Superior temporal gyrus (tissue), 1 donor: ENCODE measurements at regions not wholly inside any gene's neighbourhood (a gene's known extent, or its start where the extent isn't known, plus 50 kb on each side); places are given as distances from the start of the nearest gene placed in this dataset.
"Not testable (repeated sequence)": the region's sequence is repeated elsewhere in the genome, so short reads cannot be mapped to it uniquely, and the experiment has no call there.

Experiments used
- DNase-seq: peaks from one replicate; pipeline ENCODE4 v3.0.0-alpha.2; 2016; ENCODE audit errors: extremely low spot score

DNA sequence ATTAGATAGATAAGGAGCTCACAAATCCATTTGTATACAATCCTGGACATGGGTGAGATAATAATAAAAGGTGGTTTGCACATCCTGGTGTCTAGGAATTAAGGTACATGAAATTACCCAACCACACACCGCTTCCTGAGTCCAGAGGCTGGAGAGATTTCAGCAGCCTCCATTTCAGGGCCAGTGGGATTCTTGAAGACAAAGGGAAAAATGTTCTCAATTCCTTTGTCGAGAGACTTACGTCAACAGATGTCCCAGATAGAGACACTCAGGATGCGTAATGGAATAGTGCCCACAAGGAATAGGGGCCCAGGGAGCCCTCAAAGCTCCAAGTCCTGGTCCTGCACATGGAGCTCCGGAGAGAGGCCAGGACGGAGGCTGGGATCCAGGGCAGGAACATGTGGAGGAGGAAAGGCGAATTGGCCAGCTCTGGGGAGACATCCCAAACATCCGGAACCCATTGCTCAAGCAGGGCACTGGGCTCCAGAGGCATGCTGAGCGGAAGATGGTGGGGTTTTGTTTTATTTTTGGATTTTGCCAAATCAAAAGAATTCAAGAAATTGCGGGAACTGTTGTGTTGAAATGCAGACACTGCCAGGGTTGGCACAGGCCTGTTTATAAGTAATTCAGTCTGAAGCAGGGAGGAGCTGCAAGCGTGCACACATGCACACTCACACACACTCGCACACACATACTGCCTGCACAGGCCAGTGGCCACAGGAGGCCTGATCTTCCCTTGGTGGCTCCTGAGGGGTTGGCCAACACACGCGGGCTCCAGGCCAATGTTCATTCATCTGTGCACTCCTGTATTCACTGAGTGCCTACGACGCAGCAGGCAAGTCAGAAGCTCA is 97.2 kb downstream of the NOG start:
- no peak for DNase-seq

DNA sequence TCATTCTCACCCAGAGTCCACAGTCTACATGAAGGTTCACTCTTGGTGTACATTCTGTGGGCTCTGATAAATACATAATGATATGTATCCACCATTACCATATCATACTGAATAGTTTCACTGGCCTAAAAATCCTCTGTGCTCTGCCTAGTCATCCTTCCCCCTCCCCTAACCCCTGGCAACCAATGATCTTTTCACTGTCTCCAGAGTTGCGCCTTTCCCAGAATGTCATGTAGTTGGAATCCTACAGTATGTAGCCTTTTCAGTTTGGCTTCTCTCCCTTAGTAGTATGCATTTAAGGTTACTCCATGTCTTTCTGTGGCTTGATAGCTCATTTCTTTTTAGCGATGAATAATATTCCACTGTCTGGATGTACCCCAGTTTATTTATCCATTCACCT is 101.3 kb downstream of the NOG start:
- no peak for DNase-seq

DNA sequence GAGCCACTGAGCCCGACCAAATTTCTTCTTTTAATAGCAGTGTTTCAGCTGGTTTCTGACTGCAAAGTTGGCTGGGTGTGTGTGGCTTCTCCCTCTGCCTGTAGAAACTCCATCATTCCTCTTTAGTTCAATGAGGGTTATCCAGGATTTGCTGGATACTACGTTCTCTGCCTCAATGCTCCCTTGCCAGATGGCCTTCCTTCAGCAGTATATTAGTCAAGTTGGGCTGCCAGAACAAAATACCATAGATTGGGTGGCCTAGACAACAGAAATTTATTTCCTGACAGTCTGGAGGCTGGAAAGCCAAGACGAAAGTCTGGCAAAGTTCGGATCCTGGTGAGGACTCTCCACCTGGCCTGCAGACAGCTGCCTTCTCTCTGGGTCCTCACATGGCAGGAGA is 103.7 kb downstream of the NOG start:
- no peak for DNase-seq

DNA sequence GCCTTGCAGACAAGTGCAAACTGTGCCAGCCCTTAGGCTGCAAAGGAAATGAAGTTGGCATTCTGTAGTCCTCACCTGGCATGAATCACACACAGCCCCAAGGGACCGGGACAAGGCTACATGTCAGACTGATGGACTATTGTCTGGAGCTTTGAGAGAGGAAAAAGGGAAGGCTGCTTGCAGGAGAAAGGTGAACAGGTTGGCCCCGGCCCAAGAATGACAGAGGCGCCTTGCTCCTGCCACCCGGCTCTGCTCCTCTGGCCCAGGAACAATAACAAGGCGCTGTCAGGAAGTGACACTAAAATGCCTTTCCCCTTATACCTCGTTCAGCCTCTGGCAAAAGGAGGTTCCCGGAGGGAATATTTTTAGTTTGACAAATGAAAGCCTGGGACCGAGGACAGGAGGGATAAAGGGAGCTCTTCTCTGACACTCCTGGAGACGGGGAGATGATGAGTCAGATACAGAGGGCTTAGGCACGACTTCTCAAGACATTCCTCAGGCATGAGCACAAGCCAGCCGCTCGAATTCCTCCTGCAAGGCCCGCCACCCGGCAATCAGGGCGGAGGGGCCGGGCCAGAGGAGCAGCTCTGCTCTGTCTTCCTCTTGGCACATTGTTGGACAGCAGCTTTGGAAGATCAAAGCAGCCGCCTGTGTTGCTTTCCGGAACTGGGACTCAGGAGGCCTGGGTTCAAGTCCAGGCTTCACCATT is 105.8 kb downstream of the NOG start:
- no peak for DNase-seq

DNA sequence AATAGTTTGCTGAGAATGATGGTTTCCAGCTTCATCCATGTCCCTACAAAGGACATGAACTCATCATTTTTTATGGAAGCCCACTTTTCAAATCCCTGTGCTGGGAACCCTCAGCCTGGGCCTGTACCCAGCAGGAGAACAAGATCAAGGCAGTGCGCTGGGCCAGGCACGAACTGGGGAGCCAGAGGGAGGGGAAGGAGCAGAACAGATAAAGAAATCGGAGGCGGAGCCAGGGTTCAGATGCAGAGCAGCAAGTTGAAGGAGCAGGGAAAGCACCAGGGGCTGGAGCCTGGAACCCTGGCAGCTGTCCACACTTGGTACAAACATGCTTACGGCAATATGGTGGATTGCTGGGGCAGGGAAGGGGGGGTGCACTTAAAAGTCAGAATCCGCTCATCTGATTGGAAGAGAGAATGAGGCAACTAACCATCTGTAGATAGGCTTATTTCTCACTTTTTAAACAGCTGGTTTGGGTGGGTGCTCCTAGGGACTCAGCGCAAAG is 107.5 kb downstream of the NOG start:
- no peak for DNase-seq

DNA sequence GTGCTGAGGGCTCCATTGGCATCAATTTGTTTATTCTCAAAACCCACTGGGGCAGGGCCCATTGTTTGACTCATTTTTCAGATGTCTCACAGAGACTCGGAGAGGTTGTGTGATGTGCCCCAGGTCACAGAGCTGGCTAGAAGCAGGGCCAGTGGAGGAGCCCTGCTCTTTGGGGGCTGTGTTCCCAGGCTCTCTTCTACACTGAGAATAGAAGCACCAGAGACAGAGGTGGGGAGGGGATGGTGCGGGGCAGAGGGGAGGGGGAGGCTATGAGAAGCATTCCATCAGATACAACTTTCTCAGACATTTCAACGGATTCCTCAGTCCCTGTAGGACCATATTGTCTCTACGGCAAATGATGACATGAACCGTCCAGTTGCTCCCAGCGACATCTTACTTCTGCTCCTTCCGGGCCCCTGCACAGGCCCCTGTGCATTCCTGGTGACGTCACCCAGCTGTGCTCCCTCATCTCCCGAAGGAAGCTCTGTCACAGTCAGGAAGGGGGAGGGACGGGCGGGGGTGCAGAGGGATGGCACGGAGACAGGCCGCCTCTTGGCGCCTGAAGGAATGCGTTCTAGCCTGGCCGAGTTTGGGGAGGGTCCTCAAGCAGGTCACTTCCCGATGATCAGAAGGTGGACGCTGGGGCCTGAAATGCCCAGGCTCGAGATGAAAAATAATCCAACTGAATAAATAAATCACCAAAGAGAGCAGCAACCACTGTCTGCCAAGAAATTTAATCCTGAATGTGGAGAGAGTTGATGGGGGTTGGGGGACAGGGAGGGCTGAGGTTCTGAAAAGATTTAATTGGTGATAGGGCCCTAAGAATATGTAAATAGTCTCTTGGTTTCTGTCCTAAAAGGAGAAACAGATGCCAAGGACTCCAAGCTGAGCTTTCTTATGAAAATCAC is 114.1 kb downstream of the NOG start:
- DNase-seq = no peak

DNA sequence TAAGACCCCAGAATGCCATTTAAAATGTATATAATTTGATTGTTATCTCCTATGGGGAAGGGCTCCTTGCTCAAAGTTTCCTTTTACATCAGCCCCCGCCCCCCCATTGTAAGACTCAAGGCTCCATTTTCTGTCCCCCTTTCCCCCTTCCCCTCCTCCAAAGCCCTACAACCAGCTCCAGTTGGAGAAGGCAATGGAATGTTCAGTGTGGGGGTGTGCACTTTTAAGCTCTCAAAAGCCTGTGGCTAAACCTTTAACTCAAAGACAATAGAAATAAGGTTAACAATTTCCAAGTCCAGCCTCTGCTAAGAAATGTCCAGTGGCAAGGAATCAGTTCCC is 114.7 kb downstream of the NOG start:
- no peak for DNase-seq

DNA sequence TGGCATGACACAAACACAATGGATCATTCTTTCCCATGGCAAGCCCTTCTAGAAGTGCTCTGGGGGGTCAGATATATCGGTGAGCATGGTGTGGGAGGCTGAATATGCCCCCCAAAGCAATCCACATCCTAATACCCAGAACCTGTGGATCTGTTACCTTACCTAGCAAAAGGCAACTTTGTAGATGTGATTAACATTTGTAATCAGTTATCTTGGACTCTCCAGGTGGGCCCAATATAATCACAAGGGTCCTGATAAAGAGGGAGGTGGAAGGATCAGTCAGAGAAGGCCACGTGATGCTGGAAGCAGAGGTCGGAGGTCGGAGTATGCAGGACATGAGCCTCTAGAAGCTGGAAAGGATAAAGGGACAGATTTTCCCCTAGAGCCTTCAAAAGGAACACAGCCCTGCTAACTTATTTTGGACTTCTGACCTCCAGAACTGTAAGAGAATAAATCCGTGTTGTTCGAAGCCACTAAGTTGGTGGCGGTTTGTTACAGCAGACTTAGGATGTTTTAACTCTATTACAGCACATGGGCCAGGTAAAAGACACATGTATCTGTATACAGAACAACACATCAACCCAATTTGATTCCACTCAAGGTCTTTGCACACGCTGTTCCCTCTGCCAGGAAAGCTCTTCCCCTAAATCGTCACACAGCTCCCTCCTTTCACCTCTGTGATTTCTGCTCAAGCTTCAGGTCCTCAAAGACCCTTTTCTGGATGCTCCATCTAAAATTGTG is 115.3 kb downstream of the NOG start:
- no peak for DNase-seq

DNA sequence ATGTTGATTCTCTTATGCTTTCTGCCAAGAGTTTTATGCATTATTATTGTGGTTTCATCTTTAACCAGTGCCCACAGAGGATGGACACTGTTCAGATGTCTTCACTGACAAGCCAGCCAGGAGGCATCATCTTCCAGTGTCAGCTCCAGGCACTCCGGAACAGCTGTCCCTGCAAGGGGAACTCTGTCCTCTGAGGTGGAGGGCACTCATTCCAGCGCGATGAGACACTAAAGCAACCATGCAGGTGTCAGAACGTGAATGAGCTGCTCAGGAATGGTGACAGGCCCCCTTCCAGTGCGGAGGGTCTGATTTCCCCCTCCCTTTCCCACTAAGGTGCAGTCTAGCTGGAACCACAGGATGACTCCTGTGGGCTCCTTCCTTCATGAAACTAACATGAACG is 117.5 kb downstream of the NOG start:
- no peak for DNase-seq

DNA sequence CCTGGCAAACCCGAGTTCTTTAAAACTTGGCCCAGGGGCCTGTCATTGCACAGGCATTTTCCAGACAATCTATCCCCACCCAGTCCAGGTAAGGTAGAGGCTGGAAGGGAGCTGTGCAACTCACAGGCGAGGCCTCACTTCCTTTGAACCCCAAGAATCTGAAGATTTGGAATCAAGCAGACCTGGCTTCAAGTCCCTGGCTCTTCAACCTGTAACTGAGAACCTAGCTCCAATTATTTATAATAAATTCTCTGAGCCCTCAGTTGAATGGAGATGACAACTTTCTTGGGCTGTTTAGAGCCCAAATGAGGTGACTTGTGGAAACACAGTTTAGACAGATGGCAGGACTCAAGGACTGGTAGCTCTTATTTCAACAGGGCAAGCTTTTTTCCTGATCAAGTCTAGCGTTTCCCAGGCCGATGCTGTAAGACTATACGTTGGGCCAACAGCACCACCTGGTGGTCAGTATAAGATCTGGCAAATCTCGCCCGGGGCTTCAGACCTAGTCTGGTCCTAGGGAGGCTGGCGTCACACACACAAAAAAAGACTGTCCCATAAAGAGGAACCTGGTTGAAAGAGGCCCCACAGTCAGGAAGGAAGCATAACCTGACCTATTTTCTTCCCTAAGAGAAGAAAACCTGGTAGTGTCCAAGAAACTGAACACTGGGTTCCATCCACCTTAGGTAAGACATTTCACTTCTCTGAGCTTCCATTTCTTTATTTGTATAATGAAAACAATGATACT is 117.9 kb downstream of the C17orf67 start:
- DNase-seq = peak; percentile 95

DNA sequence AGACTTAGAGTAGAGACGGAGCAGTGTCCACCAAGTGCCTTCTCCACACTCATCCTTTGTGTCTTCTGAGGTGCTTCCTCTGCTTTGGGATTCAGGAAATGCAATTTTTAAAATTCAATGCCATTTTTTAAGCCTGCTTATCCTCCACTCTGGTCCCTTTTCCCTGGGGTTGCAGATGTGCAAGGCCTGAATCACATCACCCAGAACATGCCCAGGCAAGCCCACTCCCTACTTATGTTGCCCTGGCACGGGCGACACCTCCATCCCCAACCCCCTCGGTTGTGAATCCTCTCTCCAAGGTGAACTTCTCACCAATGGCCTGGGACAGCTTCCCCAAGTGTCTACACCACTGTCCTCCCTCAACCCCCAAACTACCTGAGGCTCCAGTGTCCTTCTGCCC is 116.2 kb downstream of the C17orf67 start:
- DNase-seq = no peak

DNA sequence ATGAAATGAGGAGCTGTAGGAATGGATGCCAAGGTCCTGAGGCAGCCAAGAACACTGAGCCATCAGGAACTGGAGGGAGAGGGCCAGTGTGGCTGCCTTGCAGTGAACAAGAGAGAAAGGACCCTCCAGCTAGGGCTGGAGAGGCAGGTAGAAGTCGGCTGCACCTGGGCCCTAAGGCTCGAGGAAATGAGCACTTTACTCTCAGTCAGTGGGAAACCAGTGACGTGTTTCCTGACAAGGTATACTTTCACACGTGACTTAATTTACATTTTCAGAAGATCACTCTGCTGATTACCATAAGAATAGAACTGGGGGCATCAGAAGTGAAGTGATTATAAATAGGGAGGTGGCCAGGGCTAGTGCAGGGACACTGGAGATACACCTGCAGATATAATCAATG is 115.2 kb downstream of the C17orf67 start:
- DNase-seq = no peak

DNA sequence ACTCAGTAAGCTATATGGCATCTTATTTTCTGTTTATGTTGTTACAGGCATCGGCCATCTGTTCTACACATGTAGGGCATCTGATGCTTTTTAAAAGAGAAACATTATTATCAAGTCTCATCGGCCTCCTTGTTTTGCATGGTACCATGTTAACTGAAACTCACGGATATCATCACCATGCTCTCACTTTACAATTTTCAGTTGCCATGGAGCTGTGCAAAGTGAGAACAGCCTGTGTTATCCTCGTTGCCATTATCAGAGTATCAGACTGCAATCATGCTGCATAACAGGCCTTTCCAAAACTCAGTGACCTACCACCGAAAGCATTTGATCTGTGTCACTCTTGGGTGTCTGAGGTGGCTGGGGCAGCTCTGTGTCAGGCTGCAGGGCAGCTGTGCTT is 110.3 kb downstream of the C17orf67 start:
- DNase-seq = peak; percentile 33

DNA sequence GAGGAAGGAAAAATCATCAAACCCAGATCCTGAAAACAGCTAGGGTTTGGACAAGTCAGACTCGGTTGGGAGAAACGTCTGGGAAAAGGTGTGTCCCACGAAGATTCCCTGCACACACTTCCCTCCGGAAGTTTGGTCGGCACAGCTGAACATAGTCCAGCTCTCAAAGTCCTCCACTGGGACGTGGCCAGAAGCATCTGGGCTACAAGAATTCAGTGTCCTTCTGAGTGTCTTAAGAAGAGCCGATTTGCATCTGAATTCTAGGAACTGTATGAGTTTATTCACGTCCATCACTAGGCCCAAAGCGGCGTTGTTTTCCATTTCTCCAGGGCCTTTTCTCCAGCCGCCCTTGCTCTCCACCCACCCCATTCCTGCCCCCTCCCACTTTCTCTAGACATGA is 109.1 kb downstream of the C17orf67 start:
- DNase-seq = no peak

DNA sequence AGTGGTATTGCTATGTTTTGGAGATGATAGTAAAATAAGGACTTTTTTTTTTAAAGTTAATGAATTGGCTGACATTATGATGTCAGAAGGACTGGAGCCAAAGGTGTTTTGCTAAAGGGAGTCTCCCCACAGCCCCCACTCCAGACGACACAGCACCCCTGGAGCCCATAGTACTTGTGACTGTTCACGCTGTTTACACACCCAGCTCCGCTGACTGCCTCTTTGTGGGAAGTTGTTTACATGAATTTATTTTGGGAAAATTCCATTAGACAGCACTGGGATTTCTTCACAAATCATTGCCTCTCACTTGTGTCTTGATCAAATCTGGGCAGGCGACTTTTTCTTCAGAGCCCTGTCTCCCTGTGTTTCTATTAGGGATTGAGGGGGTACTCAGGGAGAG is 108.6 kb downstream of the C17orf67 start:
- no peak for DNase-seq

DNA sequence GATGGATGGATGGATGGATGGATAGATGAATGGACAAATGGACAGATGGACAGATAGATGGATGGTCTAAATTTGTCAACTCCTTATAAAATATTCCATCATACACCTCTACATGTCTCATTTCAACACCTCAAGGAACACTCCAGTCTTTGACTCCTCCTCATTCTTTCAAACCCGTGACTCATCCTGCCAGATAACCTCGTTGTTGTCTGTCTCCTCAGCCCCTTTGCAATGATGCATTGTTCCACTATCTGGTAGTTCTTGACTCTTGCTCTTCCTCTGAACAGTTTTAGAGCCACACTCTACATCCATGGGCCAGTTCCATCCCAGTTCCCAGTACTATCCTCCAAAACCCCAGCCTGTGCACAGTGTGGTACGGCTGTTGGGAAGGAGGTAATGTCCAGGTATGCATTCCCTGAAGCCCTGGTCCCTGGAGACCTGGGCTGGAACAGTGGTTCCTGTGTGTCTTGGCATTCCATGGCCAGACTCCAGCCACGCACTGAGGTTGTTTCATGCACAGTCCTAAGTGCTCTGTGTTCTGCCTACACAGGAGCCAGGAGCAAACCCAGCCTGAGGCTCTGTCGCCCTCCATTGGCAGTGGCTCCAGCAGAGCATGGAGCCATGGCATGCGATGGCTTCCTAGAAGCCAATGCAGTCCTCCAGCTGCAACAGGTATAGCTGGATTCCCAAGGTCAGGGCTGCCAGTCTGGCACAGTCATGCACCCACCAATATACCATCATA is 105.7 kb downstream of the C17orf67 start:
- DNase-seq = no peak

DNA sequence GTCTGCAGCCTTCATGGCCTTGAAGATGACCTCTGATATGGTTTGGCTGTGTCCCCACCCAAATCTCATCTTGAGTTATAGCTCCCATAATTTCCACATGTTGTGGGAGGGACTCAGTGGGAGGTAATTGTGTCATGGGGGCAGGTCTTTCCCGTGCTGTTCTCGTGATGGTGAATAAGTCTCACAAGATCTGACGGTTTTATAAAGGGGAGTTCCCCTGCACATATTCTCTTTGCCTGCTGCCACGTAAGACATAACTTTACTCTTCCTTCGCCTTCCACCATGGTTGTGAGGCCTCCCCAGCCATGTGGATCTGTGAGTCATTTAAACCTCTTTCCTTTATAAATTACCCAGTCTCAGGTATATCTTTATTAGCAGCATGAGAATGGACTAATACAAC is 102.6 kb downstream of the C17orf67 start:
- not testable (repeated sequence) for DNase-seq

DNA sequence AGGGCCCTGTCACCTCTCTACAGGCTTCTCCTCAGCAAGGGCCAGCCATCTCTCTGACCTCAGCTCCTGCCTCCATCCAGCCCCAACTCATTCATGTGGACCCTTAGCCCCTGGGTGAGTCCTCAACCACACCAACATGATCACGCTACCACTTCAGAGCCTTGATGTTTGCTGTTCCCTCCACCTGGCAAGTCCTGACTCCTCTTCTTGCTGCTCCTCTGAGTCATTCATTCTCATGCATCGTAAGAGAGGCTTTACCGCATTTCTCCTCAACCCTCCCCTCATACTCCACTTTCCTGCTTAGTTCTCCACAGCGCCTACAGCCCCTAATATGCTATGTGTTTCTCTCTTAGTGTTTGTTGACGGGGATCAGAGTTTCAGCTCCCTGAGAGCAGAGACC is 99.9 kb downstream of the C17orf67 start:
- DNase-seq = no peak

DNA sequence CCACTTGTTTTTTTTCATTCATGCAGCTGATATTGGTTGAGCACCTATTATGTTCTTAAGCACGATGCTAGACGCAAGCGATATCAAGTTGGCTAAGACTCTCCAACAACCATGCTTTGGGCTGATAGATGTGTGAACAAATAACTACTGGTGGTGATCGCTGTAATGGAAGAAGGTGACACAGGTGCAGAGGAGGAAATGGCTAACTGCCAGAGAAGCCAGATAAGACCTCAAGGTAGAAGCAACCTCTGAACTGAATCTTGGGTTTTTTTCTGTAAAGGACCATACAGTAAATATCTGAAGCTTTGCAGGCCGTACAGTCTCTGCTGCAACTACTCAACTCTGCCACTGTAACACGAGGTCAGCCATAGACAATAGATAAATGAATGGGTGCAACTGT is 97.9 kb downstream of the C17orf67 start:
- no peak for DNase-seq
